ENCODE measurements at regions not wholly inside any gene's neighbourhood (a gene's known extent, or its start where the extent isn't known, plus 50 kb on each side); places are given as distances from the start of the nearest gene placed in this dataset.

DNA sequence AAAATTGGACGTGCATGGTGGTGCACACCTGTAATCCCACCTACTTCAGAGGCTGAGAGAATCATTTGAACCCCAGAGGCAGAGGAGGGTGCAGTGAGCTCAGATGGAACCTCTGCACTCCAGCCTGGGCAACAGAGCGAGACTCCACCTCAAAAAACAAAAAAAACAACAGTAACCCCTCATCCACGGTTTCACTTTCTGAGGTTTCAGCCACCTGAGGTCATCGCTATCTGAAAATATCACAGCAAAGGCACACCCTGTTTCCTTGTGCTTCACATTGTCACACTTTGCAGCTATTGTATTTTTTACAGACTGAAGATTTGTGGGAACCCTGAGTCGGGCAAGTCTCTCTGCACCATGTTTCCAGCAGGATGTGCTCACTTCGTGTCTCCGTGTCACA lies 54.1 kb upstream of the FOXQ1 start:
- TF ChIP-seq POLR2A (IDR thresholded peaks at IDR 0.05): no peak
- TF ChIP-seq, protein P1, sequence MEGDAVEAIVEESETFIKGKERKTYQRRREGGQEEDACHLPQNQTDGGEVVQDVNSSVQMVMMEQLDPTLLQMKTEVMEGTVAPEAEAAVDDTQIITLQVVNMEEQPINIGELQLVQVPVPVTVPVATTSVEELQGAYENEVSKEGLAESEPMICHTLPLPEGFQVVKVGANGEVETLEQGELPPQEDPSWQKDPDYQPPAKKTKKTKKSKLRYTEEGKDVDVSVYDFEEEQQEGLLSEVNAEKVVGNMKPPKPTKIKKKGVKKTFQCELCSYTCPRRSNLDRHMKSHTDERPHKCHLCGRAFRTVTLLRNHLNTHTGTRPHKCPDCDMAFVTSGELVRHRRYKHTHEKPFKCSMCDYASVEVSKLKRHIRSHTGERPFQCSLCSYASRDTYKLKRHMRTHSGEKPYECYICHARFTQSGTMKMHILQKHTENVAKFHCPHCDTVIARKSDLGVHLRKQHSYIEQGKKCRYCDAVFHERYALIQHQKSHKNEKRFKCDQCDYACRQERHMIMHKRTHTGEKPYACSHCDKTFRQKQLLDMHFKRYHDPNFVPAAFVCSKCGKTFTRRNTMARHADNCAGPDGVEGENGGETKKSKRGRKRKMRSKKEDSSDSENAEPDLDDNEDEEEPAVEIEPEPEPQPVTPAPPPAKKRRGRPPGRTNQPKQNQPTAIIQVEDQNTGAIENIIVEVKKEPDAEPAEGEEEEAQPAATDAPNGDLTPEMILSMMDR (IDR thresholded peaks at IDR 0.05): no peak
